Liver (tissue), 3 donors: ENCODE measurements at regions not wholly inside any gene's neighbourhood (a gene's known extent, or its start where the extent isn't known, plus 50 kb on each side); places are given as distances from the start of the nearest gene placed in this dataset.

Experiments used
- RXRA ChIP-seq, 2 donors: IDR thresholded peaks; 2 replicates each; pipeline ENCODE4 v1.6.1; 2017 to 2018; ENCODE audit warnings: antibody characterized with exemption in 2 of 2, mild to moderate bottlenecking in 1 of 2
- TF ChIP-seq, protein P1 (sequence below): fragments of 150-350 bp; IDR thresholded peaks from 2 replicates; pipeline ENCODE4 v1.5.1; 2017; ENCODE audit warnings: improper control_type of control experiment, low read depth, low read length; ENCODE audit not compliant: missing input control
- TF ChIP-seq, protein P2 (sequence below): IDR thresholded peaks from 2 replicates; pipeline ENCODE4 v1.6.1; 2016; ENCODE audit warnings: antibody characterized with exemption
- donor health status: healthy.
- donor health status: healthy.

DNA sequence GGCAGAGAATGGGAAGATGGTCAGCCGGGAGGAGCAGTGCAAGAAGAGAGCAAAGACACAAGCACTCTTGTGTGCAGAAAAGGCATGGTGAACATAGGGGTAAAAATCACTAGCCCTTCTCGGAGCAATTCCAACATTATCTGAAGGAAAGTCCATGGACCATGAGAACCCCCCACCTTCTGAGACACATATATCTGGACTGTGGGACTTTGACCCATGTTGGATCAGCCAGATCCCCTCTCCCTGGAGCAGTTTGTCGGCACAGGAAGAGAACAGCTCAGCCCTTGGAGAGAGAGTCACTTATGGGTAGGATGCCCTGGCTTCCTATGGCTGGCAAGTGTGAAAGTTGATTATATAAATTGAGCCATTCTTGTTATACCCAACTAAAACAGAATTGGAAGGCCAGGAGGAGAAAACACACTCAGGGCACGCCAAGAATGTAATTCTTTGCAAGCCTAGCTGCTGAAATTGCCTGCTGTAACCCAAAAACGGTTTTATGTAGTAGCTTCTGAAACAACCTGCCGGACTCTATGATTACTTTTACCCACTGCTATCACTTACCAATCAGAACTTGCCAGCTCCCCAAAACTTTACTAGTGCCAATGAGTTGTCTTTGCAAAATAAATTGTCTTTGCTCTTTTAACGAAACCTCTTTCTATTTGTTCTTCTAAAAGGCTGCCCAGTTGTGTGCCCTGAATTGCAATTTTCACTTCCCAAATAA lies 62.8 kb upstream of the ZNF599 start:
- TF ChIP-seq, protein P1, sequence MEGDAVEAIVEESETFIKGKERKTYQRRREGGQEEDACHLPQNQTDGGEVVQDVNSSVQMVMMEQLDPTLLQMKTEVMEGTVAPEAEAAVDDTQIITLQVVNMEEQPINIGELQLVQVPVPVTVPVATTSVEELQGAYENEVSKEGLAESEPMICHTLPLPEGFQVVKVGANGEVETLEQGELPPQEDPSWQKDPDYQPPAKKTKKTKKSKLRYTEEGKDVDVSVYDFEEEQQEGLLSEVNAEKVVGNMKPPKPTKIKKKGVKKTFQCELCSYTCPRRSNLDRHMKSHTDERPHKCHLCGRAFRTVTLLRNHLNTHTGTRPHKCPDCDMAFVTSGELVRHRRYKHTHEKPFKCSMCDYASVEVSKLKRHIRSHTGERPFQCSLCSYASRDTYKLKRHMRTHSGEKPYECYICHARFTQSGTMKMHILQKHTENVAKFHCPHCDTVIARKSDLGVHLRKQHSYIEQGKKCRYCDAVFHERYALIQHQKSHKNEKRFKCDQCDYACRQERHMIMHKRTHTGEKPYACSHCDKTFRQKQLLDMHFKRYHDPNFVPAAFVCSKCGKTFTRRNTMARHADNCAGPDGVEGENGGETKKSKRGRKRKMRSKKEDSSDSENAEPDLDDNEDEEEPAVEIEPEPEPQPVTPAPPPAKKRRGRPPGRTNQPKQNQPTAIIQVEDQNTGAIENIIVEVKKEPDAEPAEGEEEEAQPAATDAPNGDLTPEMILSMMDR, result no peak
- TF ChIP-seq, protein P2, sequence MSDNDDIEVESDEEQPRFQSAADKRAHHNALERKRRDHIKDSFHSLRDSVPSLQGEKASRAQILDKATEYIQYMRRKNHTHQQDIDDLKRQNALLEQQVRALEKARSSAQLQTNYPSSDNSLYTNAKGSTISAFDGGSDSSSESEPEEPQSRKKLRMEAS, result no peak
- TF ChIP-seq RXRA (IDR thresholded peaks at IDR 0.05), result no peak
